ENCODE measurements at regions not wholly inside any gene's neighbourhood (a gene's known extent, or its start where the extent isn't known, plus 50 kb on each side); places are given as distances from the start of the nearest gene placed in this dataset.

DNA sequence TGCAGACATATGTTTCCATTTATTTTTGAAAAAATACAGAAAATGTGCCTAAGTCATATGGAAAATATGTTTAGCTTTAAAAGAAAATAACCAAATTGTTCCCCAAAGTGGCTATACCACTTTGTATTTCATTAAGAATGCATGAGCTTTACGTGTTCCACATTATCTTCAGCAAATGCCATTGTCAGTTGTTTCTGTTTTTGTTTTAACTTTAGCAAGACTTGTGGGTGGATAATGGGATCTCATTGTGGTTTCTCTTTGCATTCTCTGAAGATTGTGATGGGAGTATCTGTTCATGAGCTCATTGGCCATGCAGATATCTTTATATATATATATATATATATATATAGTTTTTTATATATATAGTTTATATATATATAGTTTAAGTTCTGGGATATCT, 181.5 kb downstream of the CCER1 start:
- intact Hi-C loops (cut with micrococcal nuclease), result loop anchor here (5.0 kb wide), 1 partner anchor 44 kb away; no protein-coding TSS in a partner anchor
- POLR2A ChIA-PET, result no interaction called here

More for the DNA sequence above, 181.5 kb downstream of the CCER1 start:
- no peak overlapping the region for H2AFZ ChIP-seq (ENCODE audit: low read depth, low read length)
- no peaks in the 10 kb centered on the region for H3K36me3 ChIP-seq (ENCODE audit: control insufficient read depth in 2 of 2, extremely low read depth in 1 of 2, insufficient read depth in 2 of 2, low read length in 2 of 2)
- TF ChIP-seq FOS (IDR thresholded peaks at IDR 0.05; ENCODE audit: borderline replicate concordance, insufficient read depth, low read length), result no peak
- TF ChIP-seq GATA2 (IDR thresholded peaks at IDR 0.05; ENCODE audit: insufficient read depth, insufficient read length, low read depth, low read length), result no peak
- TF ChIP-seq JUN (IDR thresholded peaks at IDR 0.05; ENCODE audit: borderline replicate concordance, insufficient read depth, insufficient read length, low read depth), result no peak
- TF ChIP-seq POLR2AphosphoS5 (IDR thresholded peaks at IDR 0.05; ENCODE audit: insufficient read depth, low read depth, low read length), result no peak
- TF ChIP-seq MYC (IDR thresholded peaks at IDR 0.05; ENCODE audit: low read depth, low read length), result no peak
- no peak for TF ChIP-seq POLR2A (IDR thresholded peaks at IDR 0.05; ENCODE audit: low read depth, low read length)
- no peak for TF ChIP-seq EZH2 (IDR thresholded peaks at IDR 0.05; ENCODE audit: borderline replicate concordance, low read depth, low read length, severe bottlenecking)
- TF ChIP-seq, protein P1, sequence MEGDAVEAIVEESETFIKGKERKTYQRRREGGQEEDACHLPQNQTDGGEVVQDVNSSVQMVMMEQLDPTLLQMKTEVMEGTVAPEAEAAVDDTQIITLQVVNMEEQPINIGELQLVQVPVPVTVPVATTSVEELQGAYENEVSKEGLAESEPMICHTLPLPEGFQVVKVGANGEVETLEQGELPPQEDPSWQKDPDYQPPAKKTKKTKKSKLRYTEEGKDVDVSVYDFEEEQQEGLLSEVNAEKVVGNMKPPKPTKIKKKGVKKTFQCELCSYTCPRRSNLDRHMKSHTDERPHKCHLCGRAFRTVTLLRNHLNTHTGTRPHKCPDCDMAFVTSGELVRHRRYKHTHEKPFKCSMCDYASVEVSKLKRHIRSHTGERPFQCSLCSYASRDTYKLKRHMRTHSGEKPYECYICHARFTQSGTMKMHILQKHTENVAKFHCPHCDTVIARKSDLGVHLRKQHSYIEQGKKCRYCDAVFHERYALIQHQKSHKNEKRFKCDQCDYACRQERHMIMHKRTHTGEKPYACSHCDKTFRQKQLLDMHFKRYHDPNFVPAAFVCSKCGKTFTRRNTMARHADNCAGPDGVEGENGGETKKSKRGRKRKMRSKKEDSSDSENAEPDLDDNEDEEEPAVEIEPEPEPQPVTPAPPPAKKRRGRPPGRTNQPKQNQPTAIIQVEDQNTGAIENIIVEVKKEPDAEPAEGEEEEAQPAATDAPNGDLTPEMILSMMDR (IDR thresholded peaks at IDR 0.05; ENCODE audit: extremely low read depth in 1 of 2, insufficient read depth in 1 of 2, low read depth in 1 of 2, low read length in 2 of 2), result no peak
- TF ChIP-seq, protein P2, sequence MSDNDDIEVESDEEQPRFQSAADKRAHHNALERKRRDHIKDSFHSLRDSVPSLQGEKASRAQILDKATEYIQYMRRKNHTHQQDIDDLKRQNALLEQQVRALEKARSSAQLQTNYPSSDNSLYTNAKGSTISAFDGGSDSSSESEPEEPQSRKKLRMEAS (IDR thresholded peaks at IDR 0.05; ENCODE audit: insufficient read depth, insufficient read length), result no peak
- no peaks in the 10 kb centered on the region for H3K9me3 ChIP-seq (replicated peaks; ENCODE audit: control insufficient read depth, insufficient read depth, low read length)
- no peak overlapping the region for H3K4me2 ChIP-seq (ENCODE audit: insufficient read depth, low read length)
- peaks cover 12% of the 10 kb centered on the region for H3K4me1 ChIP-seq (ENCODE audit: control insufficient read depth, extremely low read depth, insufficient read depth, low read length)
- H3K27me3 ChIP-seq (ENCODE audit: control insufficient read depth in 2 of 2, insufficient read depth in 2 of 2, low read length in 2 of 2), result no peaks in the 10 kb centered on the region
- H3K9me1 ChIP-seq (replicated peaks; ENCODE audit: control insufficient read depth, extremely low read depth, insufficient read depth, low read length), result no peaks in the 10 kb centered on the region
- dilution Hi-C loops (cut with MboI; ENCODE audit: extremely low pct_ligation_motif_present, low sequenced_read_pairs), result no loop called here
- CTCF ChIA-PET, result interaction anchor here (1.8 kb wide), 1 partner anchor 9 kb away, joined by 4 read pairs; no protein-coding TSS in a partner anchor
- H3K9ac ChIP-seq (replicated peaks; ENCODE audit: extremely low read depth, insufficient read depth, low read length), result no peak overlapping the region
- H4K20me1 ChIP-seq (replicated peaks; ENCODE audit: control insufficient read depth, extremely low read depth, insufficient read depth, low read length), result no peaks in the 10 kb centered on the region
- no peak overlapping the region for H3K4me3 ChIP-seq (replicated peaks in 1 of 3; ENCODE audit: insufficient read depth in 1 of 3, low read depth in 1 of 3, low read length in 3 of 3)
- FAIRE-seq (no peak), DNase-seq (ENCODE audit: low read depth, low spot score) (no peak)
- no peaks in the 10 kb centered on the region for H3K79me2 ChIP-seq (ENCODE audit: control insufficient read depth, insufficient read depth, low read length)
- H3K27ac ChIP-seq (ENCODE audit: insufficient read depth, low read depth, low read length), result no peak overlapping the region
- no TSS peak for BruUV-seq (replicated peaks)
